Vagina (tissue), 2 donors: ENCODE measurements at regions not wholly inside any gene's neighbourhood (a gene's known extent, or its start where the extent isn't known, plus 50 kb on each side); places are given as distances from the start of the nearest gene placed in this dataset.

Experiments used
- DNase-seq, 2 donors: peaks; one replicate each; pipeline ENCODE4 v3.0.0-alpha.2; 2017; ENCODE audit errors: extremely low spot score in 2 of 2
- H3K27ac ChIP-seq: fragments of 200-600 bp; sonication (generic); one replicate; pipeline ENCODE4 v1.5.1; 2019
- H3K27me3 ChIP-seq: fragments of 200-600 bp; sonication (generic); one replicate; pipeline ENCODE4 v1.5.1; 2019
- H3K36me3 ChIP-seq, 2 donors: fragments of 200-600 bp; sonication (generic); one replicate each; pipeline ENCODE4 v1.5.1; 2017 to 2019
- H3K4me1 ChIP-seq: fragments of 200-600 bp; sonication (generic); one replicate; pipeline ENCODE4 v1.5.1; 2019
- H3K4me3 ChIP-seq, 2 donors: fragments of 200-600 bp; sonication (generic); 1 replicate in 1 of 2; 2 replicates in 1 of 2; pipeline ENCODE4 v1.5.1; 2016 to 2019
- H3K9me3 ChIP-seq: fragments of 200-600 bp; sonication (generic); one replicate; pipeline ENCODE4 v1.5.1; 2019
- POLR2A ChIP-seq, 2 donors: fragments of 450-650 bp; IDR thresholded peaks; one replicate each; pipeline ENCODE4 v1.6.1; 2017; ENCODE audit warnings: antibody characterized with exemption in 2 of 2, mild to moderate bottlenecking in 2 of 2, moderate library complexity in 2 of 2
- POLR2AphosphoS5 ChIP-seq, 2 donors: sonication (generic); formaldehyde crosslinking; IDR thresholded peaks; one replicate each; pipeline ENCODE4 v1.9.0; 2017; ENCODE audit warnings: antibody characterized with exemption in 2 of 2, mild to moderate bottlenecking in 2 of 2, low read depth in 1 of 2; ENCODE audit not compliant: insufficient read depth in 1 of 2
- intact Hi-C: fragments of 100-400 bp; cut with DNase I; formaldehyde crosslinking; loops from one replicate; pipeline ENCODE4 v1.15.1; 2023
- TF ChIP-seq, protein P1 (sequence below), 3 experiments: fragments of 450-650 bp in 2 of 3; fragments of 200-600 bp in 1 of 3; sonication (generic) in 1 of 3; IDR thresholded peaks; one replicate each; pipeline ENCODE4 v1.5.1; 2017 to 2019; ENCODE audit warnings: antibody characterized with exemption in 3 of 3, mild to moderate bottlenecking in 2 of 3, moderate library complexity in 2 of 3

DNA sequence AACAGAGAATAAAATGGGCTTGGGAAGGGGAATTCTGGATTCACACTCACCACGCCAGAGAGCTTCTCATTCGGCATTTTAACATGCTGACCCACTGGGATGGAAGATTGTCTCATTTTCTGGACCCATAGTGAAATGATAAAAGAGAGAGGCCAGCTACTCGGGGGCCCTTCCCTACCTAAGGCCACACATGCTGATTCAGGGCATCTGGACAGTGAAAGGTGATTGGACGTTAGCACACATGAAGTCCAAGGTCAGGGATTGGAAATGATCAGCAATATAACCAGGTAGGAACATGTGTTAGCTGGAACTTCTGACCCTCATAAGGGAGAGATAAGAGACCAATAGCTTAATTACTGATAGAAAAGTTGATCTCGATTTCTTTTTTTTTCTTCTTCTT is 183.7 kb downstream of the NUFIP1 start:
- Histone ChIP-seq H3K36me3 (no peaks in the 10 kb centered on the region), H3K27ac (no peak overlapping the region), H3K4me3 (no peak overlapping the region), H3K4me1 (no peaks in the 10 kb centered on the region), H3K9me3 (no peaks in the 10 kb centered on the region), H3K27me3 (no peaks in the 10 kb centered on the region)
- TF ChIP-seq, protein P1, sequence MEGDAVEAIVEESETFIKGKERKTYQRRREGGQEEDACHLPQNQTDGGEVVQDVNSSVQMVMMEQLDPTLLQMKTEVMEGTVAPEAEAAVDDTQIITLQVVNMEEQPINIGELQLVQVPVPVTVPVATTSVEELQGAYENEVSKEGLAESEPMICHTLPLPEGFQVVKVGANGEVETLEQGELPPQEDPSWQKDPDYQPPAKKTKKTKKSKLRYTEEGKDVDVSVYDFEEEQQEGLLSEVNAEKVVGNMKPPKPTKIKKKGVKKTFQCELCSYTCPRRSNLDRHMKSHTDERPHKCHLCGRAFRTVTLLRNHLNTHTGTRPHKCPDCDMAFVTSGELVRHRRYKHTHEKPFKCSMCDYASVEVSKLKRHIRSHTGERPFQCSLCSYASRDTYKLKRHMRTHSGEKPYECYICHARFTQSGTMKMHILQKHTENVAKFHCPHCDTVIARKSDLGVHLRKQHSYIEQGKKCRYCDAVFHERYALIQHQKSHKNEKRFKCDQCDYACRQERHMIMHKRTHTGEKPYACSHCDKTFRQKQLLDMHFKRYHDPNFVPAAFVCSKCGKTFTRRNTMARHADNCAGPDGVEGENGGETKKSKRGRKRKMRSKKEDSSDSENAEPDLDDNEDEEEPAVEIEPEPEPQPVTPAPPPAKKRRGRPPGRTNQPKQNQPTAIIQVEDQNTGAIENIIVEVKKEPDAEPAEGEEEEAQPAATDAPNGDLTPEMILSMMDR (IDR thresholded peaks at IDR 0.05): no peak
- no peak for TF ChIP-seq POLR2A (IDR thresholded peaks at IDR 0.05)
- no peak for TF ChIP-seq POLR2AphosphoS5 (IDR thresholded peaks at IDR 0.05; ENCODE audit: insufficient read depth in 1 of 2, low read depth in 1 of 2)
- intact Hi-C loops: no loop called here
- no peak for DNase-seq

DNA sequence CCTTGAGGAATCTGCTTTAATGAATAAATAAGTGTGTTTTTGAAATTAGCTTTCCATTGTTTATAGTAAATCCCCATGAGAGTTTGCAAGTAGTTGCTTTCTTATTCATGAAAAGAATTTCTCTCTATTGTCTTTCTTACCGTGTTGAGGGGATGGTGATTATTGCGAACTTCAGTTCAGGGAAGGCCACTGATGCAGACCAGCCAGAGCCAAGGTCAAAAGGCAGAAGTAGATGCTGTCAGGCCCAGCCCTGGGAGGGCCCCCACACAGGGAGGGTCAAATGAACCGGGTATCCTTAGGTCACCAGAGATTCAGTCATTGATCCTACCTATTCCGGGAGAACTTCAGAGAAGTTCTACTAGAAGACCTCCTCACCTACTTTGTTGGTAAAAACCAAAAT is 185.9 kb downstream of the NUFIP1 start:
- Histone ChIP-seq H3K36me3 (no peaks in the 10 kb centered on the region), H3K27me3 (no peaks in the 10 kb centered on the region), H3K4me1 (no peaks in the 10 kb centered on the region), H3K27ac (no peak overlapping the region), H3K4me3 (no peak overlapping the region), H3K9me3 (no peaks in the 10 kb centered on the region)
- DNase-seq: no peak
- TF ChIP-seq, protein P1 (IDR thresholded peaks at IDR 0.05): no peak
- TF ChIP-seq POLR2AphosphoS5 (IDR thresholded peaks at IDR 0.05; ENCODE audit: insufficient read depth in 1 of 2, low read depth in 1 of 2) (no peak), POLR2A (IDR thresholded peaks at IDR 0.05) (no peak)
- intact Hi-C loops: no loop called here

DNA sequence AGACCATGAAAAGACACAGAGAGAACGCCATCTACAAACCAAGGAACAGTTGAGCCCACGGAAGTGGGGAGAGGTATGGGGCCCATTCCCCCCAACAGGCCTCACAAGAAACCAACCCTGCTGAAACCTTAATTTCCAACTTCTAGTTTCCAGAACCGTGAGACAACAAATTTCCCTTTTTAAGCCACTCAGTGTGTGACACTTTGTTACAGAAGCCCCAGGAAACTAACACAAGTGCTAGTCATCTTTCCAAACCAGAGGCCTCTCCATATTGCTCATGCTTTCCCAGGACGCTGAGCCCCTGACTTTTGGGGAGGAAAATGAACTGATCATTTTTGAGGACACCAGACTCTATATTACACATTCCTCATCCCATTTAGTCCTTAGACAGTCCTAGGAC is 186.8 kb downstream of the NUFIP1 start:
- no peaks in the 10 kb centered on the region for H3K9me3 ChIP-seq
- no peaks in the 10 kb centered on the region for H3K4me1 ChIP-seq
- H3K4me3 ChIP-seq: no peak overlapping the region
- intact Hi-C loops: no loop called here
- H3K27ac ChIP-seq: no peak overlapping the region
- no peak for DNase-seq
- H3K27me3 ChIP-seq: no peaks in the 10 kb centered on the region
- TF ChIP-seq, protein P1 (IDR thresholded peaks at IDR 0.05): no peak
- TF ChIP-seq POLR2AphosphoS5 (IDR thresholded peaks at IDR 0.05; ENCODE audit: insufficient read depth in 1 of 2, low read depth in 1 of 2): no peak
- no peaks in the 10 kb centered on the region for H3K36me3 ChIP-seq

DNA sequence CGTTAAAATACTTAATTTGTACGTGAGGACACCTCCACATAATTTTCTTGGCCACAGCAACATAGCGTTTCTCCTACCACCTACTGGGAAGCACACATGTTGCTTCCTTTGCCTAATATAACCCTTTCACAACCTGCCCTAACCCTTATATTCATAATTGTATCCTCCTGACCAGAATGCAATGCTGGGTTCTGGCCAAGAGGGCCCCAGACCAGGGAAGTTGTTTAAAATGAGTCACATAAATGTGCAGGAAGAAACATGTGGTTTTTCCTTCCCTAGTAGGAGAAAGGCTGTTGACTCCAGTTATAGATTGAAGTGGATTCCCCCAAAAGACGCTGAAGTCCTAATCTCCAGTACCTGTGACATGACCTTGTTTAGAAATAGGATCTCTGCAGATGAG is 187.3 kb downstream of the NUFIP1 start:
- TF ChIP-seq, protein P1 (IDR thresholded peaks at IDR 0.05): no peak
- TF ChIP-seq POLR2AphosphoS5 (IDR thresholded peaks at IDR 0.05; ENCODE audit: insufficient read depth in 1 of 2, low read depth in 1 of 2) (no peak), POLR2A (IDR thresholded peaks at IDR 0.05) (no peak)
- no peaks in the 10 kb centered on the region for H3K9me3 ChIP-seq
- intact Hi-C loops: no loop called here
- no peak overlapping the region for H3K27ac ChIP-seq
- no peak overlapping the region for H3K4me3 ChIP-seq
- no peaks in the 10 kb centered on the region for H3K27me3 ChIP-seq
- H3K4me1 ChIP-seq: no peaks in the 10 kb centered on the region
- no peak for DNase-seq
- H3K36me3 ChIP-seq: no peaks in the 10 kb centered on the region

DNA sequence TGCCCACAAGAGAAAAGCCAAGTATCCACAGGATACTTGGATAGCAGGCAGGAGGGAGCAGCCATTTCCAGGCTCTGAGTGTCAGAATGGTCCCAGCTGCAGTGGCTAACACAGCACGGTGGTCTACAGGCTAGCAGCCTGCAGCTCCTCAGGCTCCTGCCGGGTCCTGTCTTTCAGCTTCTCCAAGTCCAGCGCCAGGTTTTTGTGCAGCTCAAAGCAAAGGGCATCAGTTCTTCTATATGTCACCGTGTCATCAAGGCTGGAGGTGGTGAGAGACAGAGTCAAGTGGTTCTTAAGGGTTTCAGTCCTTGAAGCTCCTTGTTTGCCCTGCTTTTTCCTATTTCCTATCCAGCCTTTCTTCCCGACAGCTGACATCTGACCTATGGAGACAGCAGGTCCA is 188.6 kb downstream of the NUFIP1 start:
- no peak for DNase-seq
- no peak for TF ChIP-seq POLR2AphosphoS5 (IDR thresholded peaks at IDR 0.05; ENCODE audit: insufficient read depth in 1 of 2, low read depth in 1 of 2)
- TF ChIP-seq, protein P1 (IDR thresholded peaks at IDR 0.05): no peak
- TF ChIP-seq POLR2A (IDR thresholded peaks at IDR 0.05): no peak
- no peaks in the 10 kb centered on the region for H3K9me3 ChIP-seq
- no peaks in the 10 kb centered on the region for H3K27me3 ChIP-seq
- no peak overlapping the region for H3K27ac ChIP-seq
- H3K4me3 ChIP-seq: no peak overlapping the region
- H3K36me3 ChIP-seq: no peaks in the 10 kb centered on the region
- no peaks in the 10 kb centered on the region for H3K4me1 ChIP-seq
- intact Hi-C loops: no loop called here
